Peyer's patch (tissue), 4 donors: ENCODE measurements at regions not wholly inside any gene's neighbourhood (a gene's known extent, or its start where the extent isn't known, plus 50 kb on each side); places are given as distances from the start of the nearest gene placed in this dataset.

Source experiments
- CTCF ChIP-seq, 6 experiments: fragments of 450-650 bp in 4 of 6; fragments of 200-600 bp in 2 of 6; sonication (generic) in 1 of 6; IDR thresholded peaks; one replicate each; pipeline ENCODE4 v1.5.1; 2017 to 2019; ENCODE audit warnings: antibody characterized with exemption in 6 of 6, mild to moderate bottlenecking in 3 of 6, moderate library complexity in 1 of 6
- POLR2A ChIP-seq, 2 donors: fragments of 450-650 bp; IDR thresholded peaks; one replicate each; pipeline ENCODE4 v1.5.1; 2017; ENCODE audit warnings: antibody characterized with exemption in 2 of 2, mild to moderate bottlenecking in 2 of 2, moderate library complexity in 2 of 2

GRCh38 chr21:14844001-14844400 is 220.8 kb downstream of the NRIP1 start:
- TF ChIP-seq CTCF (IDR thresholded peaks at IDR 0.05) (no peak), POLR2A (IDR thresholded peaks at IDR 0.05) (no peak)
